Loucy (cell line): ENCODE measurements at regions not wholly inside any gene's neighbourhood (a gene's known extent, or its start where the extent isn't known, plus 50 kb on each side); places are given as distances from the start of the nearest gene placed in this dataset.

Experiments
- H2AFZ ChIP-seq: fragments of 200-600 bp; sonication (generic); 2 replicates; pipeline ENCODE4 v1.6.0; 2016; ENCODE audit warnings: antibody characterized with exemption, mild to moderate bottlenecking, low read length, moderate library complexity
- H3F3A ChIP-seq: fragments of 200-600 bp; 2 replicates; pipeline ENCODE4 v1.6.0; 2016; ENCODE audit warnings: antibody characterized with exemption, low read depth, mild to moderate bottlenecking
- H3K27me3 ChIP-seq: fragments of 200-600 bp; sonication (generic); 2 replicates; pipeline ENCODE4 v1.6.1; 2014; ENCODE audit warnings: low read length, mild to moderate bottlenecking; ENCODE audit not compliant: insufficient read depth, poor library complexity, severe bottlenecking
- H3K36me3 ChIP-seq: fragments of 200-600 bp; sonication (generic); 2 replicates; pipeline ENCODE4 v1.6.1; 2016; ENCODE audit warnings: low read length; ENCODE audit not compliant: insufficient read depth
- H3K4me1 ChIP-seq: fragments of 200-600 bp; sonication (generic); 2 replicates; pipeline ENCODE4 v1.5.1; 2014; ENCODE audit warnings: low read length, mild to moderate bottlenecking; ENCODE audit not compliant: insufficient read depth, poor library complexity, severe bottlenecking
- H3K4me2 ChIP-seq: fragments of 200-600 bp; sonication (generic); 2 replicates; pipeline ENCODE4 v1.6.0; 2014; ENCODE audit warnings: antibody characterized with exemption, low read length, low read depth, mild to moderate bottlenecking; ENCODE audit not compliant: poor library complexity, severe bottlenecking
- H3K4me3 ChIP-seq: fragments of 200-600 bp; sonication (generic); 2 replicates; pipeline ENCODE4 v1.5.1; 2014; ENCODE audit warnings: low read length, mild to moderate bottlenecking, mixed read lengths; ENCODE audit not compliant: poor library complexity, severe bottlenecking
- H3K79me2 ChIP-seq: fragments of 200-600 bp; sonication (generic); 2 replicates; pipeline ENCODE4 v1.6.1; 2014; ENCODE audit warnings: low read length; ENCODE audit not compliant: insufficient read depth
- H3K9ac ChIP-seq: fragments of 200-600 bp; sonication (generic); 2 replicates; pipeline ENCODE4 v1.6.0; 2014; ENCODE audit warnings: mild to moderate bottlenecking, low read depth, low read length, moderate library complexity; ENCODE audit not compliant: poor library complexity, severe bottlenecking
- H3K9me2 ChIP-seq: fragments of 200-600 bp; sonication (generic); replicated peaks from 2 replicates; pipeline ENCODE4 v1.6.1; 2016; ENCODE audit warnings: low read depth, low read length, mixed read lengths
- H3K9me3 ChIP-seq: fragments of 200-600 bp; sonication (generic); 2 replicates; pipeline ENCODE4 v1.6.1; 2014; ENCODE audit warnings: mild to moderate bottlenecking, antibody characterized with exemption, low read length, low read depth; ENCODE audit not compliant: insufficient read depth
- H4K20me1 ChIP-seq: fragments of 200-600 bp; sonication (generic); 2 replicates; pipeline ENCODE4 v1.6.0; 2014; ENCODE audit warnings: antibody characterized with exemption, low read length, mild to moderate bottlenecking; ENCODE audit not compliant: insufficient read depth, poor library complexity, severe bottlenecking
- EZH2phosphoT487 ChIP-seq: fragments of 200-600 bp; IDR thresholded peaks from 2 replicates; pipeline ENCODE4 v1.6.1; 2018; ENCODE audit warnings: antibody characterized with exemption, mild to moderate bottlenecking, moderate library complexity, borderline replicate concordance
- TF ChIP-seq, protein P1 (sequence below): fragments of 200-600 bp; sonication (generic); conservative IDR thresholded peaks from 2 replicates; pipeline ENCODE4 v1.5.1; 2014; ENCODE audit warnings: mild to moderate bottlenecking, antibody characterized with exemption, low read length

DNA sequence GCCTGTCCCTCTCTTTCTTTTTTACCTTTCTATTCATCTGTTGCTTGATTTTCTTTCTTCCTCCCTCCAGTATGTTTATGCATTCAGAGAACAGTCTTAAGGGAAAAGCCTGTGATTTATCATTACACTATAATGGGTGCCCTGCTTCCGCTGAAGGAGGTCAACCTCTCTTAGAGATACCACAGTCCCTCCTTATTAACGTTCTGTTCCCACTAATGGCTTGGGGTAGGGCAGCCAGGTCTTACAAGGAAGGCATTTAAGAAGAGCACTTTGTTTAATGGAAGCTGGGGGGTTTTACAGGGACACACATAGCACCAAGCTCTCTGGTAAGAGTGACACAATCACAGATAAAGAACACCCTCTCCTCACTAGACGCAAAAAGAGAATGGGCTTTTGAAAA lies 523.5 kb downstream of the NUF2 start:
- no peak overlapping the region for H3K9ac ChIP-seq
- H3K4me2 ChIP-seq = no peak overlapping the region
- H3K79me2 ChIP-seq = no peaks in the 10 kb centered on the region
- no peaks in the 10 kb centered on the region for H3K9me2 ChIP-seq
- H2AFZ ChIP-seq = no peak overlapping the region
- no peak for TF ChIP-seq EZH2phosphoT487
- TF ChIP-seq, protein P1, sequence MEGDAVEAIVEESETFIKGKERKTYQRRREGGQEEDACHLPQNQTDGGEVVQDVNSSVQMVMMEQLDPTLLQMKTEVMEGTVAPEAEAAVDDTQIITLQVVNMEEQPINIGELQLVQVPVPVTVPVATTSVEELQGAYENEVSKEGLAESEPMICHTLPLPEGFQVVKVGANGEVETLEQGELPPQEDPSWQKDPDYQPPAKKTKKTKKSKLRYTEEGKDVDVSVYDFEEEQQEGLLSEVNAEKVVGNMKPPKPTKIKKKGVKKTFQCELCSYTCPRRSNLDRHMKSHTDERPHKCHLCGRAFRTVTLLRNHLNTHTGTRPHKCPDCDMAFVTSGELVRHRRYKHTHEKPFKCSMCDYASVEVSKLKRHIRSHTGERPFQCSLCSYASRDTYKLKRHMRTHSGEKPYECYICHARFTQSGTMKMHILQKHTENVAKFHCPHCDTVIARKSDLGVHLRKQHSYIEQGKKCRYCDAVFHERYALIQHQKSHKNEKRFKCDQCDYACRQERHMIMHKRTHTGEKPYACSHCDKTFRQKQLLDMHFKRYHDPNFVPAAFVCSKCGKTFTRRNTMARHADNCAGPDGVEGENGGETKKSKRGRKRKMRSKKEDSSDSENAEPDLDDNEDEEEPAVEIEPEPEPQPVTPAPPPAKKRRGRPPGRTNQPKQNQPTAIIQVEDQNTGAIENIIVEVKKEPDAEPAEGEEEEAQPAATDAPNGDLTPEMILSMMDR = no peak
- H3K9me3 ChIP-seq = no peaks in the 10 kb centered on the region
- H3K4me3 ChIP-seq = no peak overlapping the region
- H3F3A ChIP-seq = no peaks in the 10 kb centered on the region
- H3K4me1 ChIP-seq = no peaks in the 10 kb centered on the region
- no peaks in the 10 kb centered on the region for H4K20me1 ChIP-seq
- H3K27me3 ChIP-seq = no peaks in the 10 kb centered on the region
- H3K36me3 ChIP-seq = no peaks in the 10 kb centered on the region

DNA sequence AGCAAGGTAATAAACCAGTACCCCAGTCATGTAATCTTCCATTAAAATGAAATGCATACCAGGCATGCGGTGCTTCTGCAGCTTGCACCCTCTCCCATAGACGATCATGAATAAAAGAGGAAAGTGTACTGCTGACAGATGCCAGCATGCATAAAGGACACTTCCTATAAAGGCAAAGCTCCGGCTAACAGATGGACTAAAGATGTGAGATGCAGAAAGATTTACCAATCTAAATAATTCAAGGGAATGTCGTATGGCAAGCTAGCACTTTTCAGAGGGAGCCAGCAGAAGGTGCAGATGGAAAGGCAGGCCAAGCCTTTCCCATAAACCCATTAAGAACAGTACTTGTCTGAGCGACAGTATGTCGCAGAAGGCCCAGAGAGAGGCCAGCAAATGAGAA lies 542.0 kb downstream of the NUF2 start:
- Histone ChIP-seq H4K20me1 (no peaks in the 10 kb centered on the region), H3K79me2 (no peaks in the 10 kb centered on the region), H2AFZ (no peak overlapping the region), H3K4me3 (no peak overlapping the region), H3K36me3 (no peaks in the 10 kb centered on the region), H3F3A (no peaks in the 10 kb centered on the region), H3K9ac (no peak overlapping the region), H3K4me1 (no peaks in the 10 kb centered on the region), H3K4me2 (no peak overlapping the region), H3K27me3 (no peaks in the 10 kb centered on the region), H3K9me3 (no peaks in the 10 kb centered on the region; the same call in 1 of the 2 replicates), H3K9me2 (no peaks in the 10 kb centered on the region)
- TF ChIP-seq, protein P1 = no peak
- TF ChIP-seq EZH2phosphoT487 = no peak

DNA sequence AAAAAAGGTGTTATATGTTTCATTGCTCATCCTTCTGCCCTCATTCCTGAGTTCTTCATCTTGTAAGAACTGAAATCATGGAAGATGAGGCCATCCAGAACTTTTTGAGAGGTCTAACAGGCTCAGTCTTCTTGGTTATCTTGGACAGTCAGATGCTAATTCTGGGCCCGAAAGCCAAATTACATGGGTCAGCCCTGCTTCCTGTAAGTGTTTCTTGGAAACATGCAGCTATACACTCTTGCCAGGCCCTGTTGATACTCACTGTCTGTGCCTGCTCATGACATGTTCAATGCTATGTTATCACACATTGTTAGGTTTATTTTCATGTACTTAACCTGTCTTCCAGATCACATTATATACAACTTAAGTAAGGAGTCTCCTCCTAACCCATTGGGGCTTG lies 542.5 kb downstream of the NUF2 start:
- H3K4me3 ChIP-seq = no peak overlapping the region
- H2AFZ ChIP-seq = no peak overlapping the region
- no peaks in the 10 kb centered on the region for H3K36me3 ChIP-seq
- H3F3A ChIP-seq = no peaks in the 10 kb centered on the region
- H3K27me3 ChIP-seq = no peaks in the 10 kb centered on the region
- H4K20me1 ChIP-seq = no peaks in the 10 kb centered on the region
- H3K4me2 ChIP-seq = no peak overlapping the region
- no peaks in the 10 kb centered on the region for H3K79me2 ChIP-seq
- H3K4me1 ChIP-seq = no peaks in the 10 kb centered on the region
- H3K9ac ChIP-seq = no peak overlapping the region
- H3K9me3 ChIP-seq = no peaks in the 10 kb centered on the region; the same call in 1 of the 2 replicates
- H3K9me2 ChIP-seq = no peaks in the 10 kb centered on the region
- TF ChIP-seq EZH2phosphoT487 = no peak
- TF ChIP-seq, protein P1 = no peak
